ENCODE measurements at regions not wholly inside any gene's neighbourhood (a gene's known extent, or its start where the extent isn't known, plus 50 kb on each side); places are given as distances from the start of the nearest gene placed in this dataset.

GRCh38 chr2:144183727-144184126, 336.2 kb downstream of the ZEB2 start:
- no peak for TF ChIP-seq POLR2A (IDR thresholded peaks at IDR 0.05)
- TF ChIP-seq CTCF (IDR thresholded peaks at IDR 0.05) = no peak
- Histone ChIP-seq H3K27ac (no peak overlapping the region), H3K36me3 (no peaks in the 10 kb centered on the region), H3K9me3 (no peaks in the 10 kb centered on the region), H3K4me1 (no peaks in the 10 kb centered on the region), H3K27me3 (no peaks in the 10 kb centered on the region), H3K4me3 (no peak overlapping the region)
- intact Hi-C loops (cut with DNase I; ENCODE audit: low total_unique reads) = no loop called here
- no peak for DNase-seq

- Histone ChIP-seq H3K27ac (no peak overlapping the region), H3K36me3 (no peaks in the 10 kb centered on the region), H3K27me3 (no peaks in the 10 kb centered on the region), H3K9me3 (no peaks in the 10 kb centered on the region), H3K4me1 (no peaks in the 10 kb centered on the region), H3K4me3 (no peak overlapping the region)
- TF ChIP-seq CTCF (IDR thresholded peaks at IDR 0.05) = no peak
- TF ChIP-seq POLR2A (IDR thresholded peaks at IDR 0.05) = no peak
- DNase-seq = no peak
- intact Hi-C loops (cut with DNase I; ENCODE audit: low total_unique reads) = no loop called here
Observed at GRCh38 chr2:144181001-144181400, 338.9 kb downstream of the ZEB2 start.

GRCh38 chr2:144180131-144180530, 339.8 kb downstream of the ZEB2 start:
- Histone ChIP-seq H3K36me3 (no peaks in the 10 kb centered on the region), H3K27me3 (no peaks in the 10 kb centered on the region), H3K4me1 (no peaks in the 10 kb centered on the region), H3K9me3 (no peaks in the 10 kb centered on the region), H3K4me3 (no peak overlapping the region), H3K27ac (no peak overlapping the region)
- no peak for DNase-seq
- TF ChIP-seq POLR2A (IDR thresholded peaks at IDR 0.05) (no peak), CTCF (IDR thresholded peaks at IDR 0.05) (no peak)
- intact Hi-C loops (cut with DNase I; ENCODE audit: low total_unique reads) = no loop called here

- DNase-seq = no peak
- H3K4me1 ChIP-seq = no peaks in the 10 kb centered on the region
- H3K27me3 ChIP-seq = no peaks in the 10 kb centered on the region
- no peaks in the 10 kb centered on the region for H3K36me3 ChIP-seq
- H3K9me3 ChIP-seq = no peaks in the 10 kb centered on the region
- H3K4me3 ChIP-seq = no peak overlapping the region
- TF ChIP-seq CTCF (IDR thresholded peaks at IDR 0.05) (no peak), POLR2A (IDR thresholded peaks at IDR 0.05) (no peak)
- no peak overlapping the region for H3K27ac ChIP-seq
- intact Hi-C loops (cut with DNase I; ENCODE audit: low total_unique reads) = no loop called here
Observed at GRCh38 chr2:144170179-144170578, 349.7 kb downstream of the ZEB2 start.

GRCh38 chr2:144166743-144167142, 353.2 kb downstream of the ZEB2 start:
- no peak overlapping the region for H3K4me3 ChIP-seq
- no peaks in the 10 kb centered on the region for H3K4me1 ChIP-seq
- no peak overlapping the region for H3K27ac ChIP-seq
- no peak for TF ChIP-seq CTCF (IDR thresholded peaks at IDR 0.05)
- no peak for TF ChIP-seq POLR2A (IDR thresholded peaks at IDR 0.05)
- intact Hi-C loops (cut with DNase I; ENCODE audit: low total_unique reads) = no loop called here
- H3K27me3 ChIP-seq = no peaks in the 10 kb centered on the region
- H3K9me3 ChIP-seq = no peaks in the 10 kb centered on the region
- H3K36me3 ChIP-seq = no peaks in the 10 kb centered on the region
- DNase-seq = no peak

Data from uterus (tissue), 3 donors.